ENCODE measurements at regions not wholly inside any gene's neighbourhood (a gene's known extent, or its start where the extent isn't known, plus 50 kb on each side); places are given as distances from the start of the nearest gene placed in this dataset.
A peak's percentile ranks its signal among the peaks of the same experiment; 100 is the strongest.

DNA sequence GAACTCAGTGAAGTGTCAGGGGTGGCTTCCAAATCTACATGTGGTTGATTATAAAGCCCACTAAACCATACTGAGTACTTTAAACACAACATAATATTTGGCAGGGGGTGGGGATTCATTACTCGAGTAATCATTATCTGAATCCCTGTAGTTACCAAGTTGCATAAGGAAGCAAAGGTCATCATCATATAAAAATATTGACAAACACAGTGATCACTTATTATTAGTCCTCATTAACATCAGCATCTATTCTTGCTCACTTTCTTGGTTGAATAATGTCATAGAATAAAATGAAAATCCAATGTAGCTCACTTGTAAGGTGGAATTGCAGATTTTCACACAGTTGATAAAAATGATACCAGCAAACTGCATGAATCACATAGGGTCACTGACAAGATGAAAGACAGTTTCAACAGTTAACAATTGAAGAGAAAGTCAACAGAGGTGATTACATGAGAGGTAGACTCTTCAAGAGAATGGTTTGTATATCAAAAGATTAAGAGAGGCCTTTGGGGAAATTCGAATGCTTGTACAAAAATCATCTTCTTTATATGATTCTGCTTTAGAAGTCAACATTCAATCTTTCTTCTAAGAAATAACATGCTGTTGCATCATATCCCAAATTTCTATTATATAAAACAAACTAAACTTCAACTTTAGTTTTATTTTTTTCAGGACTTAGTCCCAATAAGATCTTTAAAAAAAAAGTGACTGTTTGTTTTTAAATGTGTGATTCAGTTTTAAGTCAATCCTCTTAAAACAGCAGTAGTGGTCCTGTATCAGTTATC, 185.5 kb upstream of the KLF14 start:
- TF ChIP-seq, protein P1, sequence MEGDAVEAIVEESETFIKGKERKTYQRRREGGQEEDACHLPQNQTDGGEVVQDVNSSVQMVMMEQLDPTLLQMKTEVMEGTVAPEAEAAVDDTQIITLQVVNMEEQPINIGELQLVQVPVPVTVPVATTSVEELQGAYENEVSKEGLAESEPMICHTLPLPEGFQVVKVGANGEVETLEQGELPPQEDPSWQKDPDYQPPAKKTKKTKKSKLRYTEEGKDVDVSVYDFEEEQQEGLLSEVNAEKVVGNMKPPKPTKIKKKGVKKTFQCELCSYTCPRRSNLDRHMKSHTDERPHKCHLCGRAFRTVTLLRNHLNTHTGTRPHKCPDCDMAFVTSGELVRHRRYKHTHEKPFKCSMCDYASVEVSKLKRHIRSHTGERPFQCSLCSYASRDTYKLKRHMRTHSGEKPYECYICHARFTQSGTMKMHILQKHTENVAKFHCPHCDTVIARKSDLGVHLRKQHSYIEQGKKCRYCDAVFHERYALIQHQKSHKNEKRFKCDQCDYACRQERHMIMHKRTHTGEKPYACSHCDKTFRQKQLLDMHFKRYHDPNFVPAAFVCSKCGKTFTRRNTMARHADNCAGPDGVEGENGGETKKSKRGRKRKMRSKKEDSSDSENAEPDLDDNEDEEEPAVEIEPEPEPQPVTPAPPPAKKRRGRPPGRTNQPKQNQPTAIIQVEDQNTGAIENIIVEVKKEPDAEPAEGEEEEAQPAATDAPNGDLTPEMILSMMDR (IDR thresholded peaks at IDR 0.05; ENCODE audit: control extremely low read depth, extremely low read depth), result no peak
- H3K4me1 ChIP-seq (ENCODE audit: control insufficient read depth in 5 of 5, insufficient read depth in 5 of 5, low read length in 5 of 5), result peaks cover 0 to 24% (median 4%) of the 10 kb centered on the region in 5 donors
- DNase-seq (no peak), ATAC-seq (ENCODE audit: insufficient read depth, low FRiP score) (no peak)
- no peaks in the 10 kb centered on the region for H3K27me3 ChIP-seq (ENCODE audit: control insufficient read depth in 3 of 3, insufficient read depth in 3 of 3, low read length in 2 of 3)
- peaks cover 0 to 5% (median 0%) of the 10 kb centered on the region in 4 donors for H3K36me3 ChIP-seq (ENCODE audit: control insufficient read depth in 4 of 4, insufficient read depth in 4 of 4, low read length in 4 of 4)
- 90 to 91% methylated on average over 2 of the region's 2 CpGs for WGBS, 2 donors
- H3K27ac ChIP-seq (ENCODE audit: low read depth in 1 of 2, low read length in 1 of 2), result no peak overlapping the region
- H3K4me3 ChIP-seq, result no peak overlapping the region
- H3K9me3 ChIP-seq (ENCODE audit: control insufficient read depth in 4 of 4, insufficient read depth in 3 of 4, low read length in 3 of 4), result no peaks in the 10 kb centered on the region
- no peak overlapping the region for H3K9ac ChIP-seq (ENCODE audit: insufficient read depth in 1 of 2, low read length in 2 of 2)

DNA sequence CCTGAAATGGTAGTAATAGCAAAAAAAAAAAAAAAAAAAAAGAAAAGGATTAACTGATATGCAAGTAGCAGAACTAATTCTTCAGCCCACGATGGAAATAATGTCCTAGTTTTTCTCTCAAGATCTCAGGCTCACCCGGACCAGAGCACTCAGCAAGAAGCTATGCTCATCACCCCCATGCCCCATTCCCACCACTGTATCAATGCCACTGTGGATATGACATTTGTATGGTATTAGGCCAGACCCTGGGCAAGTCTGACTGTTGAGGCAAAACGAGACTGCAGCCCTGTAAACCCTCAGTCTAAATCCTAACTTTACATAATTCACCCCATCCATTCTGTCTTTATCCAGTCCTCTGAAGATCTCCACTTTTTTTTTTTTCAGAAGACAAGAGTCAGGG, 186.1 kb upstream of the KLF14 start:
- Histone ChIP-seq H3K27ac (ENCODE audit: low read depth in 1 of 2, low read length in 1 of 2) (peak overlapping the region in 1 of 2 donors; percentile 80), H3K9me3 (ENCODE audit: control insufficient read depth in 4 of 4, insufficient read depth in 3 of 4, low read length in 3 of 4) (no peaks in the 10 kb centered on the region), H3K9ac (ENCODE audit: insufficient read depth in 1 of 2, low read length in 2 of 2) (no peak overlapping the region), H3K36me3 (ENCODE audit: control insufficient read depth in 4 of 4, insufficient read depth in 4 of 4, low read length in 4 of 4) (peaks cover 0 to 5% (median 0%) of the 10 kb centered on the region in 4 donors), H3K27me3 (ENCODE audit: control insufficient read depth in 3 of 3, insufficient read depth in 3 of 3, low read length in 2 of 3) (no peaks in the 10 kb centered on the region), H3K4me3 (no peak overlapping the region), H3K4me1 (ENCODE audit: control insufficient read depth in 5 of 5, insufficient read depth in 5 of 5, low read length in 5 of 5) (peaks cover 0 to 20% (median 4%) of the 10 kb centered on the region in 5 donors)
- TF ChIP-seq, protein P1 (IDR thresholded peaks at IDR 0.05; ENCODE audit: control extremely low read depth, extremely low read depth), result no peak
- 80 to 88% methylated on average over 3 of the region's 3 CpGs for WGBS, 2 donors
- DNase-seq, result no peak
- no peak for ATAC-seq (ENCODE audit: insufficient read depth, low FRiP score)

DNA sequence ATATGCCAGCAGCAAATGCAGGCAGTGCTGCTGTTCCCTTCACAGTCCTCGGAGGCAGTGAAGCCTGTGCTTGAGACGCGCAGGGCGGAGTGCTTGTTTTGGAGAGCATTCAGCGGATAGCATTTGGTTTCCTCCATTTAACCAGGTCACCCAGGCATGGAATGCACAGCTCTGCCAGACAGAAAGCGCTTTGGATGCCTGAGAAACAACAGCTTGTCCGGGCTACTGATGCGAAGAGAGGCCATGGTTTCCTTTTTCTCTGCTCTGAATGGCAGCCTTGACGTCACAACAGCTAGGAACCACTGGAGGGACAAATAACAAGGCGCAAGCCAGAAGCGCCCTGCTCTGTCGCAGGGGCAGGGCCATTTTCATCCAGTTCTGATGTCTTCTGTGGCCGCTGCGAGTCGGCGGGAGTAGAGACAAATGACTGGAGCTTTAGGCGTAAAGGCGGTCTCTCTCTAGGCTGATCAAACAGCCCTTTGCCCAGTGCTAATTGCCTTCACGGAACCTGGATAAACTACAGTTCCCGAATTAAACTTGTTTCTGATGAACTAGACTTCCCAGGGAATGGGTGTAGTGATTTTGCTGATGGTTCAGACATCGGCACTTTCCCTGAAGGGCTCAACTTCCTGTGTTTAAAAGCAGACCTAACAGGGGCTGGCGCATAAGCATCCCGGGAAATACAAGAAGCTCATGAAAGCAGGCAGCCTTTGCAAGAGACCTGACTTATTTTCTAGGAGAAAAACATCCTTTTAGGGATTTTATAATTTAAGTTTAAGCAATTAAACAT, 187.6 kb upstream of the KLF14 start:
- no peaks in the 10 kb centered on the region for H3K9me3 ChIP-seq (ENCODE audit: control insufficient read depth in 4 of 4, insufficient read depth in 3 of 4, low read length in 3 of 4)
- H3K27ac ChIP-seq (ENCODE audit: low read depth in 1 of 2, low read length in 1 of 2), result peak overlapping the region; percentile 65 to 76
- ATAC-seq (ENCODE audit: insufficient read depth, low FRiP score), result no peak
- 55 to 77% methylated on average over 23 of the region's 23 CpGs for WGBS, 2 donors
- H3K4me3 ChIP-seq, result no peak overlapping the region
- peaks cover 0 to 19% (median 4%) of the 10 kb centered on the region in 5 donors for H3K4me1 ChIP-seq (ENCODE audit: control insufficient read depth in 5 of 5, insufficient read depth in 5 of 5, low read length in 5 of 5)
- no peaks in the 10 kb centered on the region for H3K27me3 ChIP-seq (ENCODE audit: control insufficient read depth in 3 of 3, insufficient read depth in 3 of 3, low read length in 2 of 3)
- TF ChIP-seq, protein P1 (IDR thresholded peaks at IDR 0.05; ENCODE audit: control extremely low read depth, extremely low read depth), result no peak
- DNase-seq, result peak; percentile 65 to 76 (median 75)
- peak overlapping the region; percentile 6 to 66 for H3K9ac ChIP-seq (ENCODE audit: insufficient read depth in 1 of 2, low read length in 2 of 2)
- peaks cover 0 to 8% (median 0%) of the 10 kb centered on the region in 4 donors for H3K36me3 ChIP-seq (ENCODE audit: control insufficient read depth in 4 of 4, insufficient read depth in 4 of 4, low read length in 4 of 4)
